T47D (cell line): ENCODE measurements at regions not wholly inside any gene's neighbourhood (a gene's known extent, or its start where the extent isn't known, plus 50 kb on each side); places are given as distances from the start of the nearest gene placed in this dataset.

ENCODE experiments used
- DNase-seq, 2 experiments: peaks; one replicate each; pipeline versions ENCODE4 v3.0.0 to v3.0.0-alpha.2; 2011 to 2012; ENCODE audit warnings: low read depth in 1 of 2, low spot score in 1 of 2
- JUND ChIP-seq: IDR thresholded peaks from 2 replicates; pipeline ENCODE4 v1.6.1; 2012; ENCODE audit warnings: low read depth
- in situ Hi-C: cut with HindIII; loops from 2 replicates; pipeline ENCODE4 v1.10.0; 2016; ENCODE audit warnings: low sequenced_read_pairs, low pct_unique_long_range_greater_than_20kb

- no peak for TF ChIP-seq JUND
Measured at GRCh38 chr2:180751306-180751920, 229.0 kb upstream of the UBE2E3 start.

GRCh38 chr2:180747728-180748127 lies 232.7 kb upstream of the UBE2E3 start:
- 0 out of 2 replicates have a peak, but pooled peaks have one; percentile 18 for TF ChIP-seq JUND
- in situ Hi-C loops = no loop called here
- DNase-seq = peak in 1 of 2 experiments; percentile 23

More at GRCh38 chr2:180751306-180751920, 229.0 kb upstream of the UBE2E3 start:
- DNase-seq = no peak
- in situ Hi-C loops = no loop called here

- no peak for TF ChIP-seq JUND
- no peak for DNase-seq
- in situ Hi-C loops = no loop called here
Measured at GRCh38 chr2:180743401-180743800, 237.0 kb upstream of the UBE2E3 start.

- no peak for DNase-seq
- in situ Hi-C loops = no loop called here
- TF ChIP-seq JUND = no peak
Measured at GRCh38 chr2:180742801-180743200, 237.6 kb upstream of the UBE2E3 start.

GRCh38 chr2:180739070-180739469 lies 241.3 kb upstream of the UBE2E3 start:
- in situ Hi-C loops = no loop called here

GRCh38 chr2:180735799-180736198 lies 244.6 kb upstream of the UBE2E3 start:
- in situ Hi-C loops = no loop called here
- no peak for TF ChIP-seq JUND
- DNase-seq = no peak

More at GRCh38 chr2:180739070-180739469, 241.3 kb upstream of the UBE2E3 start:
- TF ChIP-seq JUND = no peak
- no peak for DNase-seq

GRCh38 chr2:180734382-180734781 lies 246.0 kb upstream of the UBE2E3 start:
- in situ Hi-C loops = no loop called here
- no peak for TF ChIP-seq JUND

GRCh38 chr2:180733330-180733729 lies 247.1 kb upstream of the UBE2E3 start:
- DNase-seq = peak in 1 of 2 experiments; percentile 22
- no peak for TF ChIP-seq JUND
- in situ Hi-C loops = no loop called here

More at GRCh38 chr2:180734382-180734781, 246.0 kb upstream of the UBE2E3 start:
- DNase-seq = no peak

- TF ChIP-seq JUND = no peak
- in situ Hi-C loops = no loop called here
- DNase-seq = no peak
Measured at GRCh38 chr2:180732337-180732736, 248.1 kb upstream of the UBE2E3 start.

- TF ChIP-seq JUND = no peak
- no peak for DNase-seq
- in situ Hi-C loops = no loop called here
Measured at GRCh38 chr2:180730976-180731375, 249.4 kb upstream of the UBE2E3 start.

- in situ Hi-C loops = no loop called here
- no peak for DNase-seq
- TF ChIP-seq JUND = no peak
Measured at GRCh38 chr2:180728928-180729559, 251.4 kb upstream of the UBE2E3 start.

- TF ChIP-seq JUND = no peak
- in situ Hi-C loops = no loop called here
- no peak for DNase-seq
Measured at GRCh38 chr2:180723712-180724111, 256.7 kb upstream of the UBE2E3 start.

GRCh38 chr2:180722551-180723239 lies 257.7 kb upstream of the UBE2E3 start:
- no peak for TF ChIP-seq JUND
- DNase-seq = no peak
- in situ Hi-C loops = no loop called here
